ENCODE measurements at regions not wholly inside any gene's neighbourhood (a gene's known extent, or its start where the extent isn't known, plus 50 kb on each side); places are given as distances from the start of the nearest gene placed in this dataset.

DNA sequence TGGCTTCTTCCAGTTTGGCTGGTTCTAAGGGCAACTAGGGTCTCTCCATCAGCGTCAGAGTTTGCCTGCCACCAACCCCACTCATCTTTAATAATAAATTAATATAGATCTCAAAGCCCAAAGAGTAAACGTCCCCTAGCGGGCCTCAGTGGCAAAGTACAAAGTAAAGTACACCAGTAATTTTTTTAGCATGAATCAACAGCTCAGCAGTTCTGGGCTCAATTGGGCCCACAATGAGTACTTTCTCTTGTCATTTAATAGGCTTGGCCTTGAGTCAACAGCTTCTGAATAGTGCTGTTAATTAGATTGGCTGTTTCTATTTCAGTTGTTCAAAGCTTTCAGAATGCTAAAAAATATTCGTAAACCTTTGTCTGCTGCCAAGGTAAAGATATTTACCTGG lies 89.0 kb upstream of the PFN2 start:
- peaks cover 0 to 5% (median under 1%) of the 10 kb centered on the region in 4 experiments; a peak in 3 of 7 replicates for H3K4me1 ChIP-seq (replicated peaks in 1 of 4; ENCODE audit: control insufficient read depth in 3 of 4, insufficient read depth in 4 of 4, low read length in 3 of 4)
- no peak overlapping the region for H3K4me3 ChIP-seq (ENCODE audit: extremely low read depth in 1 of 4, insufficient read depth in 2 of 4, low read depth in 3 of 4, low read length in 4 of 4)
- H3K9ac ChIP-seq (replicated peaks in 1 of 4; ENCODE audit: extremely low read depth in 1 of 4, low read depth in 3 of 4, low read length in 3 of 4) = no peak overlapping the region
- POLR2A ChIA-PET (ENCODE audit: partially characterized antibody) = no interaction called here
- no peak overlapping the region for H2BK120ac ChIP-seq (replicated peaks; ENCODE audit: low read depth, low read length)
- H4K20me1 ChIP-seq (replicated peaks in 1 of 2; ENCODE audit: control insufficient read depth in 1 of 2, insufficient read depth in 2 of 2, low read length in 2 of 2) = no peaks in the 10 kb centered on the region
- no peak overlapping the region for H4K8ac ChIP-seq (ENCODE audit: extremely low read depth, insufficient read depth, low read length)
- TF ChIP-seq CEBPB (IDR thresholded peaks at IDR 0.05; ENCODE audit: low read depth, low read length) (no peak), CHD2 (IDR thresholded peaks at IDR 0.05; ENCODE audit: low read length) (no peak), KDM4A (IDR thresholded peaks at IDR 0.05; ENCODE audit: low read depth, low read length, severe bottlenecking) (no peak), BRCA1 (IDR thresholded peaks at IDR 0.05; ENCODE audit: low read depth, low read length) (no peak), EGR1 (IDR thresholded peaks at IDR 0.05; ENCODE audit: borderline replicate concordance, low read depth, low read length) (no peak), SIN3A (conservative IDR thresholded peaks at IDR 0.05 in 1 of 2, IDR thresholded peaks at IDR 0.05 in 1 of 2; ENCODE audit: low read depth in 1 of 2, low read length in 2 of 2) (no peak), FOSL1 (IDR thresholded peaks at IDR 0.05; ENCODE audit: insufficient read depth, low read depth, low read length) (no peak)
- no peak overlapping the region for H3K14ac ChIP-seq (ENCODE audit: insufficient read length)
- H3K18ac ChIP-seq (ENCODE audit: extremely low read depth, low read length) = no peak overlapping the region
- H3K4ac ChIP-seq (replicated peaks; ENCODE audit: insufficient read length, low read depth, low read length) = no peak overlapping the region
- H3K56ac ChIP-seq (replicated peaks; ENCODE audit: insufficient read length, low read depth, low read length) = no peak overlapping the region
- no peak overlapping the region for H2BK5ac ChIP-seq (ENCODE audit: low read depth, low read length)
- no peaks in the 10 kb centered on the region for H3K9me3 ChIP-seq (ENCODE audit: insufficient read depth in 2 of 2, low read depth in 1 of 2, low read length in 1 of 2)
- no peak overlapping the region for H2AK5ac ChIP-seq (ENCODE audit: low read depth, low read length)
- no peak overlapping the region for H2BK20ac ChIP-seq (ENCODE audit: low read length)
- DNase-seq (ENCODE audit: low read depth in 1 of 2, low spot score in 2 of 2) (no peak), FAIRE-seq (no peak)
- H3K4me2 ChIP-seq (ENCODE audit: insufficient read depth in 1 of 2, low read depth in 2 of 2, low read length in 2 of 2) = no peak overlapping the region
- no peak overlapping the region for H2BK15ac ChIP-seq (ENCODE audit: low read length)
- H3K23me2 ChIP-seq (ENCODE audit: low read depth, low read length) = no peaks in the 10 kb centered on the region
- no peak overlapping the region for H3K27ac ChIP-seq (ENCODE audit: low read depth, low read length)
- no peak overlapping the region for H3K23ac ChIP-seq (ENCODE audit: insufficient read length)
- H2AFZ ChIP-seq (ENCODE audit: low read length) = no peak overlapping the region
- no peaks in the 10 kb centered on the region for H3K27me3 ChIP-seq (replicated peaks in 1 of 4; ENCODE audit: control insufficient read depth in 3 of 4, extremely low read depth in 1 of 4, insufficient read depth in 3 of 4, low read length in 3 of 4)
- WGBS, 2 experiments (ENCODE audit: extremely low coverage in 1 of 2, insufficient coverage in 1 of 2, insufficient read length in 1 of 2, insufficient replicate concordance in 2 of 2, low coverage in 1 of 2, low lambda C conversion rate in 2 of 2, missing lambda C conversion rate in 1 of 2) = 84% methylated on average over 4 of the region's 4 CpGs; no CpG with 5 or more reads in 1 of the 2 experiments
- H3K79me2 ChIP-seq (ENCODE audit: control insufficient read depth in 1 of 2, insufficient read depth in 2 of 2, low read length in 2 of 2) = no peaks in the 10 kb centered on the region
- no peak overlapping the region for H4K91ac ChIP-seq (replicated peaks; ENCODE audit: insufficient read length, low read length)
- no peaks in the 10 kb centered on the region for H3K79me1 ChIP-seq (ENCODE audit: low read depth, low read length)
- no peak overlapping the region for H4K5ac ChIP-seq (ENCODE audit: insufficient read length, low read depth, low read length)
- no peaks in the 10 kb centered on the region for H3K36me3 ChIP-seq (ENCODE audit: control insufficient read depth in 2 of 4, insufficient read depth in 4 of 4, low read length in 3 of 4)
- CTCF ChIA-PET (ENCODE audit: partially characterized antibody) = interaction anchor here (0.7 to 2.4 kb wide), 4 partner anchors 9 to 114 kb away, joined by 3 to 6 read pairs (median 4); no protein-coding TSS in a partner anchor
- no peak overlapping the region for H2BK12ac ChIP-seq (ENCODE audit: low read depth, low read length)
